Karpas-422 (cell line): ENCODE measurements at regions not wholly inside any gene's neighbourhood (a gene's known extent, or its start where the extent isn't known, plus 50 kb on each side); places are given as distances from the start of the nearest gene placed in this dataset.
"Not testable (repeated sequence)": the region's sequence is repeated elsewhere in the genome, so short reads cannot be mapped to it uniquely, and the experiment has no call there.

Experiments used
- DNase-seq: peaks from one replicate; pipeline ENCODE4 v3.0.0-alpha.2; 2015
- H2AFZ ChIP-seq: fragments of 200-600 bp; sonication (generic); 2 replicates; pipeline ENCODE4 v1.6.1; 2014; ENCODE audit warnings: antibody characterized with exemption, low read length, mixed read lengths
- H3K27ac ChIP-seq: fragments of 200-600 bp; sonication (generic); 2 replicates; pipeline ENCODE4 v1.5.1; 2014; ENCODE audit warnings: mild to moderate bottlenecking, low read length, moderate library complexity
- H3K27me3 ChIP-seq: fragments of 200-600 bp; sonication (generic); 2 replicates; pipeline ENCODE4 v1.6.1; 2014; ENCODE audit warnings: low read length, mixed read lengths
- H3K36me3 ChIP-seq: fragments of 200-600 bp; sonication (generic); 2 replicates; pipeline ENCODE4 v1.6.1; 2014; ENCODE audit warnings: low read length, mixed read lengths; ENCODE audit not compliant: insufficient read depth
- H3K4me1 ChIP-seq: fragments of 200-600 bp; sonication (generic); 2 replicates; pipeline ENCODE4 v1.6.1; 2014; ENCODE audit warnings: mild to moderate bottlenecking, low read length, mixed read lengths
- H3K4me2 ChIP-seq: fragments of 200-600 bp; sonication (generic); 2 replicates; pipeline ENCODE4 v1.6.1; 2014; ENCODE audit warnings: low read length, low read depth, mild to moderate bottlenecking; ENCODE audit not compliant: poor library complexity, severe bottlenecking
- H3K4me3 ChIP-seq: fragments of 200-600 bp; sonication (generic); 2 replicates; pipeline ENCODE4 v1.5.1; 2014; ENCODE audit warnings: mild to moderate bottlenecking, antibody characterized with exemption, low read length, mixed read lengths
- H3K79me2 ChIP-seq: fragments of 200-600 bp; sonication (generic); 2 replicates; pipeline ENCODE4 v1.6.1; 2014; ENCODE audit warnings: mild to moderate bottlenecking, low read length, mixed read lengths
- H3K9ac ChIP-seq: fragments of 200-600 bp; sonication (generic); 2 replicates; pipeline ENCODE4 v1.6.0; 2014; ENCODE audit warnings: low read length
- H3K9me2 ChIP-seq: fragments of 200-600 bp; sonication (generic), shearing (Covaris generic); replicated peaks from 2 replicates; pipeline ENCODE4 v1.6.0; 2014; ENCODE audit warnings: mild to moderate bottlenecking, low read length, moderate library complexity; ENCODE audit not compliant: insufficient read depth
- H3K9me3 ChIP-seq: fragments of 300-700, 200-600 bp; sonication (generic); 2 replicates; pipeline ENCODE4 v1.6.1; 2014; ENCODE audit warnings: low read length, mixed read lengths
- H4K20me1 ChIP-seq: fragments of 200-600 bp; sonication (generic); 2 replicates; pipeline ENCODE4 v1.6.1; 2014; ENCODE audit warnings: mild to moderate bottlenecking, antibody characterized with exemption, low read length, low read depth; ENCODE audit not compliant: insufficient read depth

DNA sequence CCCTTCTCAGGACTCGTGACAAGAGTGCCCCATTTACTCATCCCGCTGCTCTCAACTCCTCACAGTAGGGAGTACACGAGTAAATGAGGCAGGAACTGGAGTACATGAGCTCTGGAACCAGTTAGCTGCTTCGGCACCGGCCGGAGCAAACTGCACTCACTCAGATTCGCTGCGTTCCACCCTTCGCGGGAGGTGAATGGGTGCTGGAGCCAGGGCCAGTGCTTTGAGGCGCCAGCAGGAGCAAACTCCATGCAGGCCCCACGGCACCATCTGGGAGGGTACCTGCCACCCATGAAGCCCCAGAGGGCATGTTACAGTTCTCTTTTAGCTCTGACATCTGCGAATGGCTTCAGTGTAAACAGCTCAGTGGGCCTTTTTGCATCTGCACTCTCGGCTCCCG, 315.5 kb upstream of the GK2 start:
- no peaks in the 10 kb centered on the region for H3K4me1 ChIP-seq
- no peak overlapping the region for H2AFZ ChIP-seq
- no peaks in the 10 kb centered on the region for H3K36me3 ChIP-seq
- no peaks in the 10 kb centered on the region for H4K20me1 ChIP-seq
- no peak overlapping the region for H3K27ac ChIP-seq
- no peaks in the 10 kb centered on the region for H3K79me2 ChIP-seq
- no peak overlapping the region for H3K4me3 ChIP-seq
- H3K9ac ChIP-seq: no peak overlapping the region
- no peak overlapping the region for H3K4me2 ChIP-seq
- no peaks in the 10 kb centered on the region for H3K9me3 ChIP-seq
- no peaks in the 10 kb centered on the region for H3K9me2 ChIP-seq
- DNase-seq: no peak
- no peaks in the 10 kb centered on the region for H3K27me3 ChIP-seq

DNA sequence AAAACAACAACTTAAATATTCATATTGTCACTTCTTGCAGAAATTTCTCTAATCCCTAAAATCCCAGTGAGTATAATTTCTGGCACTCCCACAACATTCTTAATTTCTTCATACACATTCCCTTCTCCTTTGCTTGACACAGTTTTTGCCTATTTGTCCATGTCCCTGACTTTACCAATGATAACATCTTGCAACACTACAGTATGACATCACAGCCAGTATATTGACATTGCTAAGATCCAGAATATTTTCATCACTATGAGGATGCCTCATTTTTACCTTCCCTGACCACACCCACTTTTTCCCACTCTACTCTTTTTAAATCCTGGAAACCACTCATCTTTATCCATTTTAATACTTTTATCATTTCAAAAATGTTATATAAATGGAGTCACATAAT, 292.3 kb upstream of the GK2 start:
- Histone ChIP-seq H3K79me2 (no peaks in the 10 kb centered on the region), H3K27me3 (no peaks in the 10 kb centered on the region), H3K9me2 (no peaks in the 10 kb centered on the region), H3K4me3 (no peak overlapping the region), H3K4me2 (no peak overlapping the region), H3K27ac (no peak overlapping the region), H4K20me1 (no peaks in the 10 kb centered on the region), H3K36me3 (no peaks in the 10 kb centered on the region), H3K4me1 (no peaks in the 10 kb centered on the region), H3K9ac (no peak overlapping the region), H3K9me3 (no peaks in the 10 kb centered on the region), H2AFZ (no peak overlapping the region)
- no peak for DNase-seq

DNA sequence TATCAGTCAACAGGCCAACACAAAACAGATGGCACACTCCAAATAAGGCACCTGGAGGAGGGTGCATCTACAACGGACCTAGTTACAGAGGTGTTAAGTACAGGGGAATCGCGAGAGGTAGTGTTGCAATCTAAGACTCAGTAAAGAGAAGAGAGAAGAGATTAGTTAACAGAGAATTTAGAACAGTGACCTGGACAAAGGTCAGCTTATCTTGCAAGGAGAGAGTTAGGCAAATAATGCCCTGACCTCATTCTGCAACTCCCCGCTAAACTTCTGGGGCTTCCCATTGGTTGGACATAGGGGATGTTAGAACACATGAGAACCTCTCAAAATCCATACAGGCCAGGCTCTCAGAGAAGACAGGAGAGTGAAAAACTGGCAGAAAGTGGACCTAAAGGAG, 289.4 kb upstream of the GK2 start:
- Histone ChIP-seq H3K4me2 (no peak overlapping the region), H3K27me3 (no peaks in the 10 kb centered on the region), H3K36me3 (no peaks in the 10 kb centered on the region), H3K9ac (no peak overlapping the region), H3K4me3 (no peak overlapping the region), H3K9me3 (no peaks in the 10 kb centered on the region), H3K79me2 (no peaks in the 10 kb centered on the region), H4K20me1 (no peaks in the 10 kb centered on the region), H3K4me1 (no peaks in the 10 kb centered on the region), H2AFZ (no peak overlapping the region), H3K9me2 (no peaks in the 10 kb centered on the region), H3K27ac (no peak overlapping the region)
- DNase-seq: no peak

DNA sequence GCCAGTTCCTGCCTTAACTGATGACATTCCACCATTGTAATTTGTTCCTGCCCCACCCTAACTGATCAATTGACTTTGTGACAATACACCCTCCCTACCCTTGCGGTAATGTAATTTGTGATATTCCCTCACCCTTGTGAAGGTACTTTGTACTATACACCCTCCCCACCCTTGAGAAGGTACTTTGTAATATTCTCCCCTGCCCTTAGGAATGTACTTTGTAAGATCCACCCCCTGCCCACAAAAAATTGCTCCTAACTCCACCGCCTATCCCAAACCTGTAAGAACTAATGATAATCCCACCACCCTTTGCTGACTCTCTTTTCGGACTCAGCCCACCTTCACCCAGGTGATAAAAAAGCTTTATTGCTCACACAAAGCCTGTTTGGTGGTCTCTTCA, 288.5 kb upstream of the GK2 start:
- H3K79me2 ChIP-seq, DNase-seq, H3K9me2 ChIP-seq, H3K27me3 ChIP-seq, H3K4me3 ChIP-seq, H3K4me1 ChIP-seq, H3K4me2 ChIP-seq, H4K20me1 ChIP-seq, H2AFZ ChIP-seq, H3K27ac ChIP-seq, H3K36me3 ChIP-seq, H3K9ac ChIP-seq, H3K9me3 ChIP-seq: not testable (repeated sequence)

DNA sequence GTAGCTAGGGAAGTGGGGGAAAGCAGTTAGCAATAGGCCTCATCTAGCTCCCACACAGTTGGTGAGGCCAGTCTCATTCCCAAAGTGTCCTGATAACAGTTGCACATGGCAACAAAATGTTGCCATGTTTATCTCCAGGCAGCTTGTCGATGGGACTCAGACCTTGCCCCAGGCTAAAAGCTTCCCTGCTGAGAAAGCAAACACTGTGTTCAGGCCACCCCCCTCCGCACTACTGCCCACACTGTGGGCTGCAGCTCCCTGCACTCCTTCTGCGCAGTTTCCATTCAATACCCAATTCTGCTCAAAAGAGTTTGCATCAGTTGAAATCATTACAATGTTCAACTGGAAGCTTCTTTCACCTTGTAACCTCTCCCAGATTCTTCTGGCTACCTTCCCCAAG, 287.8 kb upstream of the GK2 start:
- H3K9me2 ChIP-seq: no peaks in the 10 kb centered on the region
- H3K79me2 ChIP-seq: no peaks in the 10 kb centered on the region
- no peaks in the 10 kb centered on the region for H4K20me1 ChIP-seq

DNA sequence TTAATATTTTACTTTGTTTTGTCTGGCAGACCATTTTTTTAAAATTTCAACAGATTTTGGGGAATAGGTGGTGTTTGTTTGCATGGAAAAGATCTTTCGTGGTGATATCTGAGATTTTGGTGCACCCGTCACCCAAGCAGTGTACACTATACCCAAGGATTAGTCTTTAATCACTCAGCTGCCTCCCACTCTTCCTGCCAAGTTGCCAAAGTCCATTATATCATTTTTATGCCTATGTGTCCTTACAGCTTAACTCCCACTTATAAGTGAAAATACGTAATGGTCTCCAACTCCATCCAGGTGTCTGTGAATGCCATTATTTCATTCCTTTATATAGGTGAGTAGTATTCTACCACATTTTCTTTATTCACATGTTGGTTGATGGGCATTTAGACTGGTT, 281.7 kb upstream of the GK2 start:
- no peak overlapping the region for H3K4me3 ChIP-seq
- H3K27me3 ChIP-seq: no peaks in the 10 kb centered on the region
- no peak overlapping the region for H3K9ac ChIP-seq
- H3K27ac ChIP-seq: no peak overlapping the region
- no peaks in the 10 kb centered on the region for H3K79me2 ChIP-seq
- no peaks in the 10 kb centered on the region for H4K20me1 ChIP-seq
- no peak overlapping the region for H3K4me2 ChIP-seq
- H3K9me2 ChIP-seq: no peaks in the 10 kb centered on the region
- H3K36me3 ChIP-seq: no peaks in the 10 kb centered on the region
- no peaks in the 10 kb centered on the region for H3K9me3 ChIP-seq
- no peaks in the 10 kb centered on the region for H3K4me1 ChIP-seq
- DNase-seq: no peak
- no peak overlapping the region for H2AFZ ChIP-seq

More for the DNA sequence above, 287.8 kb upstream of the GK2 start:
- no peaks in the 10 kb centered on the region for H3K4me1 ChIP-seq
- no peaks in the 10 kb centered on the region for H3K36me3 ChIP-seq
- no peak overlapping the region for H3K27ac ChIP-seq
- H3K4me2 ChIP-seq: no peak overlapping the region
- DNase-seq: no peak
- no peak overlapping the region for H3K4me3 ChIP-seq
- H3K27me3 ChIP-seq: no peaks in the 10 kb centered on the region
- H2AFZ ChIP-seq: no peak overlapping the region
- H3K9ac ChIP-seq: no peak overlapping the region
- H3K9me3 ChIP-seq: no peaks in the 10 kb centered on the region

DNA sequence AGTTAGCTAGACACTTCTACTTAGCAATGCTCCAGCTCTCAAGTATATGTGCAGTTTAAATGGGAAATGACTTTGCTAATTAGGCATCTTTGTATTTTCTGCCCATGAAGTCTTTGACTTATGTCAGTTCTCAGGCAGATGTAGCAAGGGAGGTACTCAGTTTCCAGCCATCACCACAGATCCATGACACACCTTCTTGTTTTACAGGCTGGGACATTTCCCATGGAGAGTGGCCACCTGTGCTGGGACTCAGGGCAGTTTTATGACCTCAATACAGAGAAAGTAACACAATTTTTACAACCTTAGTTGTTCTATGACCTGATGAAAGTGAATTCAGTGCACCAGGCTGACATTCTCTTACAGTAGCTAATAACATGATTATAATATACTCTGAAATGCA, 280.7 kb upstream of the GK2 start:
- H3K9ac ChIP-seq: no peak overlapping the region
- no peaks in the 10 kb centered on the region for H3K9me3 ChIP-seq
- H2AFZ ChIP-seq: no peak overlapping the region
- no peaks in the 10 kb centered on the region for H4K20me1 ChIP-seq
- no peaks in the 10 kb centered on the region for H3K4me1 ChIP-seq
- no peak overlapping the region for H3K27ac ChIP-seq
- H3K27me3 ChIP-seq: no peaks in the 10 kb centered on the region
- H3K4me3 ChIP-seq: no peak overlapping the region
- H3K9me2 ChIP-seq: no peaks in the 10 kb centered on the region
- H3K36me3 ChIP-seq: no peaks in the 10 kb centered on the region
- H3K79me2 ChIP-seq: no peaks in the 10 kb centered on the region
- no peak for DNase-seq
- H3K4me2 ChIP-seq: no peak overlapping the region

DNA sequence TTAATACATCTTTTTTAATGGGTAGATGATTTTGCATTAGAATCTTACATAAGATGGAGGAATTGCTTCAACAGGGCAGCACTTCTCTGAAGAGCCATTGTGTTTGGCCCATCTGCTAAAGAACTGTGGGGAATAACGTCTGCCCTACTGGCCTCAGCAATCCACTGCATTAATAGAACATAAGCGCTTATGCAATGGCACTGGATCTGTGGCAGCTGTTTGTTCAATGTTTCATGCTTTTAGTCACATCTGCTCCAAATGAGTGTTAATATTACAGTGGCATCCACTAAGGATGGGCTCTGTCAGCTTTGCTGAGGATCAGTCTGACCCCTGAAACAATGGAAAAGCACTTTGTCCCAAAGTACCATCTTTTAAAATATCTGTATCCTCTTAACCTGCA, 279.0 kb upstream of the GK2 start:
- H3K4me2 ChIP-seq: no peak overlapping the region
- H3K79me2 ChIP-seq: no peaks in the 10 kb centered on the region
- DNase-seq: no peak
- no peak overlapping the region for H3K27ac ChIP-seq
- no peaks in the 10 kb centered on the region for H3K4me1 ChIP-seq
- H3K36me3 ChIP-seq: no peaks in the 10 kb centered on the region
- no peaks in the 10 kb centered on the region for H3K27me3 ChIP-seq
- no peaks in the 10 kb centered on the region for H4K20me1 ChIP-seq
- H3K9ac ChIP-seq: no peak overlapping the region
- H3K9me2 ChIP-seq: no peaks in the 10 kb centered on the region
- no peak overlapping the region for H3K4me3 ChIP-seq
- no peaks in the 10 kb centered on the region for H3K9me3 ChIP-seq
- H2AFZ ChIP-seq: no peak overlapping the region

DNA sequence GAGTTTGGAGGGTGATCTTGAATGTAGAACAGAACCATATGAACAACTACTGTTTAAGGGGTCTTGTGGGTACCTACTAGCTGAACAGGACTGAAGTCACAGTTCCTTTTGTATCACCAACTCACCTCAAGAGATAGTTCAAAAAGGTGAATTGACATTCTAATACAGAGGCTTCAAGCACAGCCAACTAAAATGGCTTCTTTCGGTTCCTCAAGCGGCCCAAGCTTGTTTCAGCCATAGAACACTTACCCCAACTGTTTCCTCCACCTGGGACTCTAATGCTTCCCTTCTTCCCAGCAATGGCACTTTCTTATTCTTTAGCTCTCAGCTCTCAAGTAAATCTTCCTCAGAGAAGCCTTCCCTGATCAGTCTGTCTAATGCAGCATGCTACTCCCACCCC, 277.5 kb upstream of the GK2 start:
- H4K20me1 ChIP-seq: no peaks in the 10 kb centered on the region
- DNase-seq: no peak
- H3K27ac ChIP-seq: no peak overlapping the region
- no peaks in the 10 kb centered on the region for H3K9me3 ChIP-seq
- H3K4me1 ChIP-seq: no peaks in the 10 kb centered on the region
- H3K9ac ChIP-seq: no peak overlapping the region
- no peaks in the 10 kb centered on the region for H3K36me3 ChIP-seq
- H3K9me2 ChIP-seq: no peaks in the 10 kb centered on the region
- H3K27me3 ChIP-seq: no peaks in the 10 kb centered on the region
- H3K79me2 ChIP-seq: no peaks in the 10 kb centered on the region
- no peak overlapping the region for H2AFZ ChIP-seq
- H3K4me3 ChIP-seq: no peak overlapping the region
- no peak overlapping the region for H3K4me2 ChIP-seq
